EL (cell line): ENCODE measurements at regions not wholly inside any gene's neighbourhood (a gene's known extent, or its start where the extent isn't known, plus 50 kb on each side); places are given as distances from the start of the nearest gene placed in this dataset.
A peak's percentile ranks its signal among the peaks of the same experiment; 100 is the strongest.

Experiments used
- DNase-seq: peaks from one replicate; pipeline ENCODE4 v3.0.0-alpha.2; 2016

- no peak for DNase-seq
These were observed 715.3 kb upstream of the WWC1 start for GRCh38 chr5:167576126-167576525.

- no peak for DNase-seq
These were observed 714.5 kb upstream of the WWC1 start for GRCh38 chr5:167576897-167577296.

GRCh38 chr5:167577616-167578015 is 713.8 kb upstream of the WWC1 start:
- no peak for DNase-seq

GRCh38 chr5:167578977-167579692 is 712.3 kb upstream of the WWC1 start:
- DNase-seq = no peak

- no peak for DNase-seq
These were observed 711.8 kb upstream of the WWC1 start for GRCh38 chr5:167579693-167580055.

GRCh38 chr5:167580608-167581007 is 710.8 kb upstream of the WWC1 start:
- DNase-seq = no peak

- DNase-seq = peak; percentile 18
These were observed 709.2 kb upstream of the WWC1 start for GRCh38 chr5:167582283-167582682.

GRCh38 chr5:167582886-167583285 is 708.6 kb upstream of the WWC1 start:
- DNase-seq = peak; percentile 2

- DNase-seq = no peak
These were observed 706.3 kb upstream of the WWC1 start for GRCh38 chr5:167585184-167585583.

- peak; percentile 29 for DNase-seq
These were observed 703.5 kb upstream of the WWC1 start for GRCh38 chr5:167587772-167588437.

- DNase-seq = no peak
These were observed 699.3 kb upstream of the WWC1 start for GRCh38 chr5:167592114-167592513.

- no peak for DNase-seq
These were observed 698.0 kb upstream of the WWC1 start for GRCh38 chr5:167593329-167594060.

- DNase-seq = no peak
These were observed 697.4 kb upstream of the WWC1 start for GRCh38 chr5:167594061-167594435.

- DNase-seq = no peak
These were observed 696.7 kb upstream of the WWC1 start for GRCh38 chr5:167594750-167595149.

GRCh38 chr5:167595196-167595595 is 696.2 kb upstream of the WWC1 start:
- DNase-seq = no peak

GRCh38 chr5:167598166-167598565 is 693.3 kb upstream of the WWC1 start:
- DNase-seq = no peak

- no peak for DNase-seq
These were observed 689.4 kb upstream of the WWC1 start for GRCh38 chr5:167602067-167602466.

GRCh38 chr5:167603135-167603534 is 688.3 kb upstream of the WWC1 start:
- no peak for DNase-seq

GRCh38 chr5:167608390-167609272 is 682.8 kb upstream of the WWC1 start:
- DNase-seq = no peak

- DNase-seq = no peak
These were observed 677.0 kb upstream of the WWC1 start for GRCh38 chr5:167614294-167615021.

- DNase-seq = no peak
These were observed 675.2 kb upstream of the WWC1 start for GRCh38 chr5:167616043-167616890.
